Neural progenitor cell (in vitro differentiated cells): ENCODE measurements at regions not wholly inside any gene's neighbourhood (a gene's known extent, or its start where the extent isn't known, plus 50 kb on each side); places are given as distances from the start of the nearest gene placed in this dataset.

Experiments
- DNase-seq: peaks from one replicate; pipeline ENCODE4 v3.0.0-alpha.2; 2016; ENCODE audit warnings: low spot score
- H2AFZ ChIP-seq: fragments of 200-600 bp; sonication (generic); replicated peaks from 2 replicates; pipeline ENCODE4 v1.6.1; 2016; ENCODE audit warnings: antibody characterized with exemption
- H3F3A ChIP-seq: fragments of 200-600 bp; sonication (generic); 2 replicates; pipeline ENCODE4 v1.6.1; 2016; ENCODE audit warnings: antibody characterized with exemption, low read depth
- H3K27ac ChIP-seq: fragments of 200-600 bp; sonication (generic); 2 replicates; pipeline ENCODE4 v1.5.1; 2016; ENCODE audit warnings: mild to moderate bottlenecking
- H3K27me3 ChIP-seq: fragments of 200-600 bp; sonication (generic); 2 replicates; pipeline ENCODE4 v1.6.1; 2016; ENCODE audit warnings: mild to moderate bottlenecking, moderate library complexity
- H3K36me3 ChIP-seq: fragments of 200-600 bp; sonication (generic); 2 replicates; pipeline ENCODE4 v1.5.1; 2016
- H3K4me1 ChIP-seq: fragments of 200-600 bp; sonication (generic); 2 replicates; pipeline ENCODE4 v1.6.1; 2016; ENCODE audit warnings: mixed run types
- H3K4me2 ChIP-seq: fragments of 200-600 bp; sonication (generic); 2 replicates; pipeline ENCODE4 v1.6.1; 2016
- H3K4me3 ChIP-seq: fragments of 200-600 bp; sonication (generic); 2 replicates; pipeline ENCODE4 v1.5.1; 2016
- H3K79me2 ChIP-seq: fragments of 200-600 bp; sonication (generic); 2 replicates; pipeline ENCODE4 v1.6.1; 2016; ENCODE audit warnings: low read depth
- H3K9ac ChIP-seq: fragments of 200-600 bp; sonication (generic); 2 replicates; pipeline ENCODE4 v1.6.1; 2016
- H3K9me3 ChIP-seq: fragments of 200-600 bp; sonication (generic); 2 replicates; pipeline ENCODE4 v1.5.1; 2016; ENCODE audit warnings: low read depth
- H4K20me1 ChIP-seq: fragments of 200-600 bp; sonication (generic); 2 replicates; pipeline ENCODE4 v1.6.1; 2016; ENCODE audit warnings: low read depth
- H3K27ac Mint-ChIP-seq: 3 replicates; pipeline ENCODE4 v1.8.0; 2021; ENCODE audit warnings: mixed read lengths
- H3K27me3 Mint-ChIP-seq: 2 replicates; pipeline ENCODE4 v1.8.0; 2022; ENCODE audit warnings: low read depth, mild to moderate bottlenecking, inconsistent platforms, moderate library complexity, mixed read lengths; ENCODE audit not compliant: insufficient read depth
- H3K36me3 Mint-ChIP-seq: 3 replicates; pipeline ENCODE4 v1.8.0; 2021; ENCODE audit warnings: mixed read lengths
- H3K4me1 Mint-ChIP-seq: 3 replicates; pipeline ENCODE4 v1.8.0; 2021; ENCODE audit warnings: mixed read lengths
- H3K4me3 Mint-ChIP-seq: 3 replicates; pipeline ENCODE4 v1.8.0; 2021; ENCODE audit warnings: mild to moderate bottlenecking, moderate library complexity, mixed read lengths
- H3K9me3 Mint-ChIP-seq: 3 replicates; pipeline ENCODE4 v1.8.0; 2020; ENCODE audit warnings: mixed read lengths
- CTCF ChIP-seq: fragments of 200-600 bp; sonication (generic); IDR thresholded peaks from 2 replicates; pipeline ENCODE4 v1.5.1; 2017; ENCODE audit warnings: antibody characterized with exemption, mild to moderate bottlenecking
- EZH2 ChIP-seq: fragments of 200-600 bp; sonication (generic); IDR thresholded peaks from 2 replicates; pipeline ENCODE4 v1.6.1; 2017; ENCODE audit warnings: antibody characterized with exemption, mild to moderate bottlenecking, moderate library complexity
- EZH2phosphoT487 ChIP-seq: fragments of 200-600 bp; sonication (generic); IDR thresholded peaks from 2 replicates; pipeline ENCODE4 v1.6.1; 2017; ENCODE audit warnings: antibody characterized with exemption

GRCh38 chr4:160969925-160970324, 1193.9 kb downstream of the FSTL5 start:
- H3K9me3 Mint-ChIP-seq = no peaks in the 10 kb centered on the region
- H3K4me1 Mint-ChIP-seq = no peaks in the 10 kb centered on the region
- no peak overlapping the region for H3K27ac Mint-ChIP-seq
- Histone ChIP-seq H3K79me2 (no peaks in the 10 kb centered on the region), H3K9me3 (no peaks in the 10 kb centered on the region), H2AFZ (no peak overlapping the region), H4K20me1 (no peaks in the 10 kb centered on the region), H3K36me3 (no peaks in the 10 kb centered on the region), H3K27me3 (no peaks in the 10 kb centered on the region), H3K4me1 (no peaks in the 10 kb centered on the region), H3K9ac (no peak overlapping the region), H3K4me2 (no peak overlapping the region), H3K4me3 (no peak overlapping the region), H3F3A (no peaks in the 10 kb centered on the region), H3K27ac (no peak overlapping the region)
- H3K4me3 Mint-ChIP-seq = no peak overlapping the region
- no peaks in the 10 kb centered on the region for H3K36me3 Mint-ChIP-seq
- no peak for DNase-seq
- no peaks in the 10 kb centered on the region for H3K27me3 Mint-ChIP-seq
- TF ChIP-seq EZH2 (no peak), EZH2phosphoT487 (no peak), CTCF (no peak)

GRCh38 chr4:160980091-160980490, 1183.7 kb downstream of the FSTL5 start:
- Mint-ChIP-seq H3K4me3 (no peak overlapping the region), H3K9me3 (no peaks in the 10 kb centered on the region), H3K27me3 (no peaks in the 10 kb centered on the region), H3K27ac (no peak overlapping the region), H3K4me1 (no peaks in the 10 kb centered on the region), H3K36me3 (no peaks in the 10 kb centered on the region)
- Histone ChIP-seq H3K9ac (no peak overlapping the region), H4K20me1 (no peaks in the 10 kb centered on the region), H3F3A (no peaks in the 10 kb centered on the region), H3K4me1 (no peaks in the 10 kb centered on the region), H3K27ac (no peak overlapping the region), H3K4me3 (no peak overlapping the region), H2AFZ (no peak overlapping the region), H3K9me3 (no peaks in the 10 kb centered on the region), H3K27me3 (no peaks in the 10 kb centered on the region), H3K4me2 (no peak overlapping the region), H3K79me2 (no peaks in the 10 kb centered on the region), H3K36me3 (no peaks in the 10 kb centered on the region)
- TF ChIP-seq CTCF (no peak), EZH2phosphoT487 (no peak), EZH2 (no peak)
- DNase-seq = no peak

GRCh38 chr4:160981083-160981482, 1182.7 kb downstream of the FSTL5 start:
- H3K27me3 ChIP-seq = no peaks in the 10 kb centered on the region
- no peaks in the 10 kb centered on the region for H3K36me3 Mint-ChIP-seq
- peaks cover 3% of the 10 kb centered on the region for H3K4me1 Mint-ChIP-seq
- H3K9me3 ChIP-seq = no peaks in the 10 kb centered on the region
- no peak overlapping the region for H3K27ac Mint-ChIP-seq
- no peak overlapping the region for H3K4me3 ChIP-seq
- no peak overlapping the region for H3K4me3 Mint-ChIP-seq
- no peaks in the 10 kb centered on the region for H3K79me2 ChIP-seq
- no peaks in the 10 kb centered on the region for H3K9me3 Mint-ChIP-seq
- H3K36me3 ChIP-seq = no peaks in the 10 kb centered on the region
- H4K20me1 ChIP-seq = no peaks in the 10 kb centered on the region
- H3K9ac ChIP-seq = no peak overlapping the region
- TF ChIP-seq EZH2 = no peak
- TF ChIP-seq CTCF = no peak
- no peak for TF ChIP-seq EZH2phosphoT487
- no peak overlapping the region for H3K4me2 ChIP-seq
- no peaks in the 10 kb centered on the region for H3K4me1 ChIP-seq
- H2AFZ ChIP-seq = no peak overlapping the region
- H3K27ac ChIP-seq = no peak overlapping the region
- no peaks in the 10 kb centered on the region for H3K27me3 Mint-ChIP-seq
- no peaks in the 10 kb centered on the region for H3F3A ChIP-seq
- no peak for DNase-seq

GRCh38 chr4:160983035-160983434, 1180.8 kb downstream of the FSTL5 start:
- Histone ChIP-seq H3K27me3 (no peaks in the 10 kb centered on the region), H4K20me1 (no peaks in the 10 kb centered on the region), H2AFZ (no peak overlapping the region), H3K9me3 (no peaks in the 10 kb centered on the region), H3K36me3 (no peaks in the 10 kb centered on the region), H3K4me2 (no peak overlapping the region), H3K4me3 (no peak overlapping the region), H3K27ac (no peak overlapping the region), H3K79me2 (no peaks in the 10 kb centered on the region), H3F3A (no peaks in the 10 kb centered on the region), H3K4me1 (no peaks in the 10 kb centered on the region), H3K9ac (no peak overlapping the region)
- no peak for TF ChIP-seq EZH2phosphoT487
- TF ChIP-seq EZH2 = no peak
- TF ChIP-seq CTCF = no peak
- DNase-seq = no peak
- Mint-ChIP-seq H3K36me3 (no peaks in the 10 kb centered on the region), H3K4me1 (peaks cover 3% of the 10 kb centered on the region), H3K27ac (no peak overlapping the region), H3K4me3 (no peak overlapping the region), H3K9me3 (no peaks in the 10 kb centered on the region), H3K27me3 (no peaks in the 10 kb centered on the region)
